DMS53 treated with DMSO at 0.1 percent for 48 hours (cell line): ENCODE measurements at regions not wholly inside any gene's neighbourhood (a gene's known extent, or its start where the extent isn't known, plus 50 kb on each side); places are given as distances from the start of the nearest gene placed in this dataset.
"Not testable (repeated sequence)": the region's sequence is repeated elsewhere in the genome, so short reads cannot be mapped to it uniquely, and the experiment has no call there.

ENCODE experiments used
- DNase-seq: peaks from one replicate; lab custom pipeline; 2025; ENCODE audit not compliant: unreplicated experiment; lab: John Stamatoyannopoulos, UW

DNA sequence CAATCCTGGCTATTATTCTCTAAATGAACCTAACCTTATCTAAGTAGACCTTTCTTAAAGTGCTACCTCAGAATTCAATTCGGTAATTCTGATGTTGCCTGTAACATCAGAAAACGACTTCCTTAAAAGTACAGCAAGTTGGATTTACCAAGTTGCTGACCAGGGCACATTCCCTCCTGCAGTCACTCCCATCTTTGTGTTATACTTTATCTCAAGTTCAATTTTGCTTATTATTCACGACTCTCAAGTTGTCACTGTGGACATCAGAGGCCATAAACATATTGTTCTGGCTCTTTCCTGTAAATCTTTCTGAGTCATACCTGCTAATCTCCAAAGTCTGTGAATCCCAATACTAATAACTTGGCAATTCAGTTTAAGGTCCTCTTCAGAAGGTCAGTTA is 64.6 kb upstream of the ZSCAN2 start:
- DNase-seq, result not testable (repeated sequence)

DNA sequence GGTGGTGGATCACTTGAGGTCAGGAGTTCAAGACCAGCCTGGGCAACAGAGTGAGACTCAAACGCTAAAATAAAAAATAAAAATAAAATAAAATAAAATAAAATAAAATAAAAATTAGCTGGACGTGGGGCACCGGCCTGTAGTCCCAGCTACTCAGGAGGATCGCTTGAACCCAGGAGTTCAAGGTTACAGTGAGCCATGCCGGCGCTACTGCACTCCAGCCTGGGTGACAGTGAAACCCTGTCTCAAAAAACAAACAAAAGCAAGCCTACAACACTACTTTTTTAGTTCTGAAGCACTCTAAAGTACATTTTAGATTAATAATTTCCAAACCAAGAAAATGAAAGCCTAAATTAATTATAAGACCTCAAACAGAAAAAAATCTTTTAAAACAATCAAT is 56.2 kb upstream of the ZSCAN2 start:
- not testable (repeated sequence) for DNase-seq

DNA sequence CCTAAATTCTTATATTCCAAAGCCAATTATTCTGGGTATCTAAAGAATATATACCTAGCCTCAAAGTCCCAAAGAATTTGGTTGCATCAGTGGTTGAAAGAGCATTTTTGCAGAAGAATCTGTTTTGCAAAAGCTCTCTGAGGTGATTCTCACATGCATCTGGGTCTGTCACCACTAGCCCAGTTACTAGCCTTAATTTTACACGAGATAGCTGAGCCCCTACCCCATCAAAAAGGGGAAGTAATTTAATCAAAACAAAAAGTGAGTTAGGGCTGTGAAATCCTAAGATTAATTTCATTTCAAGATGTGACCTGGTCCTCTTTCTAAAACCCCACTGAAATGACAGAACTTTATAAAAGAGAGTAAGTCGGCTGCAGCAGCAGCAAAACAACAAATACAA is 53.7 kb upstream of the ZSCAN2 start:
- DNase-seq, result not testable (repeated sequence)

DNA sequence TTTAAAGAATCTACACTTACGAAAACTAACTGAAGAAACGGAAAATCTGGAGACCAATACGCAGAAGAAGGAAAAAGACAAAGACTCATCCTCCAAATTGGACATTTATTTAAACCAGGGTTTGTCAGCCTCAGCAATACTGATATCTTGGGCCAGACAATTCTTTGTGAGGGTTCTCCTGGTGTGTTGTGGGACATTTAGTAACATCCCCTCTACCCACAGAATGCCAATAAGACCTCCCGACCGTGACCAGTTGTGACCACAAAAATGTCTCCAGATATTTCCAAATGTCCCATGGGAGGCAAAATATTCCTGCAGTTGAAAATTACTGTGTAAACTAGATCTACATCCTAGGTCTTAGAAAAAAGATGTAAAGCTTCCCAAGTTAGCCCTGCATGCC is 50.3 kb upstream of the ZSCAN2 start:
- not testable (repeated sequence) for DNase-seq
